Natural killer cell (primary cell): ENCODE measurements at regions not wholly inside any gene's neighbourhood (a gene's known extent, or its start where the extent isn't known, plus 50 kb on each side); places are given as distances from the start of the nearest gene placed in this dataset.

Source experiments
- ATAC-seq, 3 donors: fragments of 150-1000 bp in 2 of 3; fragments of 200-7000 bp in 1 of 3; cut with Tn5 transposase; 1 replicate in 1 of 3; 2 replicates in 2 of 3; pipeline ENCODE4 v1.10.0; 2021; ENCODE audit warnings: mild to moderate bottlenecking in 2 of 3, moderate library complexity in 2 of 3
- DNase-seq, 2 donors: peaks; one replicate each; pipeline versions ENCODE4 v3.0.0 to v3.0.0-alpha.2; 2013 to 2021; ENCODE audit warnings: mixed read lengths in 1 of 2
- H3K27ac ChIP-seq: one replicate; pipeline ENCODE4 v1.5.1; 2013; ENCODE audit warnings: mild to moderate bottlenecking, low read length
- H3K27me3 ChIP-seq: one replicate; pipeline ENCODE4 v1.6.1; 2013; ENCODE audit warnings: low read length; ENCODE audit not compliant: control insufficient read depth, insufficient read depth
- H3K36me3 ChIP-seq: one replicate; pipeline ENCODE4 v1.6.1; 2013; ENCODE audit warnings: low read length; ENCODE audit not compliant: control insufficient read depth, insufficient read depth
- H3K4me1 ChIP-seq: one replicate; pipeline ENCODE4 v1.6.1; 2013; ENCODE audit warnings: low read length; ENCODE audit not compliant: control insufficient read depth, insufficient read depth
- H3K4me3 ChIP-seq: one replicate; pipeline ENCODE4 v1.5.1; 2013; ENCODE audit warnings: low read length
- H3K9me3 ChIP-seq: one replicate; pipeline ENCODE4 v1.6.1; 2013; ENCODE audit warnings: low read length; ENCODE audit not compliant: control insufficient read depth, insufficient read depth
- H3K27ac Mint-ChIP-seq, 2 donors: one replicate each; pipeline ENCODE4 v1.8.0; 2022; ENCODE audit warnings: mild to moderate bottlenecking in 2 of 2, mixed read lengths in 2 of 2, moderate library complexity in 1 of 2
- H3K27me3 Mint-ChIP-seq, 2 donors: one replicate each; pipeline ENCODE4 v1.8.0; 2022; ENCODE audit warnings: low read depth in 2 of 2, mixed read lengths in 2 of 2
- H3K36me3 Mint-ChIP-seq: one replicate; pipeline ENCODE4 v1.8.0; 2022; ENCODE audit warnings: mixed read lengths
- H3K4me1 Mint-ChIP-seq, 2 donors: one replicate each; pipeline ENCODE4 v1.8.0; 2022; ENCODE audit warnings: mixed read lengths in 2 of 2
- H3K4me3 Mint-ChIP-seq: one replicate; pipeline ENCODE4 v1.8.0; 2022; ENCODE audit warnings: mild to moderate bottlenecking, moderate library complexity, mixed read lengths
- H3K9me3 Mint-ChIP-seq, 2 donors: one replicate each; pipeline ENCODE4 v1.8.0; 2022; ENCODE audit warnings: mixed read lengths in 2 of 2
- WGBS: methylation state at CpG from one replicate; pipeline ENCODE4 v1.1.7; 2013; ENCODE audit warnings: missing lambda C conversion rate; ENCODE audit not compliant: insufficient coverage; 5-methylcytosine and 5-hydroxymethylcytosine counted together
- intact Hi-C: fragments of 100-400 bp; cut with micrococcal nuclease; formaldehyde crosslinking; loops from one replicate; pipeline ENCODE4 v1.14.2; 2022
- TF ChIP-seq, protein P1 (sequence below): fragments of 200-600 bp; IDR thresholded peaks from one replicate; pipeline ENCODE4 v1.8.0; 2022; ENCODE audit warnings: antibody characterized with exemption

DNA sequence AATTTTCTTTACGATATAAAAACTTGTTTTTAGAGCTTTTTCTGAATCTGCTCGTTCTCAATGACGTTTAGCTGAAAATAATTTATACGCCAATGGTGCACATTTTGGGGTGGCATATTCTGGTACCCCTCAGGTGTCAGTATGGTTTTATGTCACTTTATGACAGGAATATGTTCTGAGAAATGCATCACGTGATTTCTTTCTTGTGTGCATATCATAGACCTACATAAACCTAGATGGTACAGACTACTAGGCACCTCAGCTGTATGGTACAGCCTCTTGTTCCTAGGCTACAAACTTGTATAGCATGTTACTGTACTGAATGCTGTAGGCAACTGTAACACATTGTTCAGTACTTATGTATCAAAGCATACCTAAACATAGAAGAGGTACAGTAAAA lies 68.2 kb downstream of the TMEM17 start:
- H3K9me3 Mint-ChIP-seq = no peaks in the 10 kb centered on the region
- H3K27me3 ChIP-seq = no peaks in the 10 kb centered on the region
- H3K4me1 Mint-ChIP-seq = no peaks in the 10 kb centered on the region
- ATAC-seq (no peak), DNase-seq (no peak)
- 95% methylated on average over 5 of the region's 5 CpGs for WGBS
- TF ChIP-seq, protein P1, sequence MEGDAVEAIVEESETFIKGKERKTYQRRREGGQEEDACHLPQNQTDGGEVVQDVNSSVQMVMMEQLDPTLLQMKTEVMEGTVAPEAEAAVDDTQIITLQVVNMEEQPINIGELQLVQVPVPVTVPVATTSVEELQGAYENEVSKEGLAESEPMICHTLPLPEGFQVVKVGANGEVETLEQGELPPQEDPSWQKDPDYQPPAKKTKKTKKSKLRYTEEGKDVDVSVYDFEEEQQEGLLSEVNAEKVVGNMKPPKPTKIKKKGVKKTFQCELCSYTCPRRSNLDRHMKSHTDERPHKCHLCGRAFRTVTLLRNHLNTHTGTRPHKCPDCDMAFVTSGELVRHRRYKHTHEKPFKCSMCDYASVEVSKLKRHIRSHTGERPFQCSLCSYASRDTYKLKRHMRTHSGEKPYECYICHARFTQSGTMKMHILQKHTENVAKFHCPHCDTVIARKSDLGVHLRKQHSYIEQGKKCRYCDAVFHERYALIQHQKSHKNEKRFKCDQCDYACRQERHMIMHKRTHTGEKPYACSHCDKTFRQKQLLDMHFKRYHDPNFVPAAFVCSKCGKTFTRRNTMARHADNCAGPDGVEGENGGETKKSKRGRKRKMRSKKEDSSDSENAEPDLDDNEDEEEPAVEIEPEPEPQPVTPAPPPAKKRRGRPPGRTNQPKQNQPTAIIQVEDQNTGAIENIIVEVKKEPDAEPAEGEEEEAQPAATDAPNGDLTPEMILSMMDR = no peak
- H3K27me3 Mint-ChIP-seq = peaks cover 0 to 7% of the 10 kb centered on the region in 2 donors
- H3K4me3 ChIP-seq = no peak overlapping the region
- intact Hi-C loops = no loop called here
- H3K4me1 ChIP-seq = no peaks in the 10 kb centered on the region
- H3K27ac ChIP-seq = no peak overlapping the region
- no peak overlapping the region for H3K27ac Mint-ChIP-seq
- no peaks in the 10 kb centered on the region for H3K36me3 ChIP-seq
- H3K36me3 Mint-ChIP-seq = no peaks in the 10 kb centered on the region
- no peaks in the 10 kb centered on the region for H3K9me3 ChIP-seq
- H3K4me3 Mint-ChIP-seq = no peak overlapping the region

DNA sequence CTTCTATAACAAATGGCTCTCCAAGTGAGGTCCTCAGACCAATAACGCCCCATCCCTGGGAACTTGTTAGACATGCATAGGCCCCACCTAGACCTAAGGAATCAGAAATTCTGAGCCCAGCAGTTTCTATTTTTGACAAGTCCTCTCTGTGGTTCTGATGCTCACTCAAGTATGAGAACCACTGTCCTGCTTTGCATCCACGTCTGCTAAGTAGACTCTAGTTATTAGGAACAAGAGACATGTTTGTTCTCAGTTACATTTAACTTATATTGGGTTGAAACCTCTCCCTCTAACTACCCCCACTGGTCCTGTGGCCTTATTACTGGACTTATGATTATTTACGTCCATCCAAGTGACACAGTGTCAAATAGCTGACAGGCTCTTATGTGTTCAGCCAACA lies 70.3 kb downstream of the TMEM17 start:
- Mint-ChIP-seq H3K9me3 (no peaks in the 10 kb centered on the region), H3K27ac (no peak overlapping the region), H3K4me3 (no peak overlapping the region), H3K36me3 (no peaks in the 10 kb centered on the region), H3K27me3 (peaks cover 0 to 7% of the 10 kb centered on the region in 2 donors), H3K4me1 (no peaks in the 10 kb centered on the region)
- Histone ChIP-seq H3K27me3 (no peaks in the 10 kb centered on the region), H3K9me3 (no peaks in the 10 kb centered on the region), H3K36me3 (no peaks in the 10 kb centered on the region), H3K4me1 (no peaks in the 10 kb centered on the region), H3K27ac (no peak overlapping the region), H3K4me3 (no peak overlapping the region)
- intact Hi-C loops = no loop called here
- TF ChIP-seq, protein P1 = no peak
- DNase-seq = no peak
- 66% methylated on average over 3 of the region's 3 CpGs for WGBS
- no peak for ATAC-seq

DNA sequence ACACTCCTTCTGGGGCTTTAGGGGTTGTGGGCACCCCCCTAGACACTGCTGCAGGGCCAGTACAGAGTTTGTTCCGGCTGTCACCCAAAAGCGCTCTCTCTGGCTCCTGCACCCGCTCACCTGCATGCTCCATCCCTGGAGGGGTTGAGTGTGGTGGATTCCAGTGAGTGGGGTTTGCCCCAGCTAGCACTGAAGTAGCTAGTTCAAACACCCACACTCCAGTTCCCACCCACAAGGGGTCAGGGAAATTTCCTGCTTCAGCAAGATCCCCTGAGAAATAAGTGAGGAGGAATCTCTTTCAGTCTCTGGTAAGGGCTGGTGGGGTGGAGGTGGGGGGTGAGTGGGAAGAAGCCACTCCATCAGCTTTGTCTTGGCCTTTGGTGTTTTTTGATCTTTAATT lies 73.6 kb downstream of the TMEM17 start:
- intact Hi-C loops = no loop called here
- Mint-ChIP-seq H3K36me3 (no peaks in the 10 kb centered on the region), H3K9me3 (no peaks in the 10 kb centered on the region), H3K4me1 (no peaks in the 10 kb centered on the region), H3K27ac (no peak overlapping the region), H3K27me3 (peaks cover 0 to 7% of the 10 kb centered on the region in 2 donors), H3K4me3 (no peak overlapping the region)
- H3K9me3 ChIP-seq = no peaks in the 10 kb centered on the region
- H3K36me3 ChIP-seq = no peaks in the 10 kb centered on the region
- no peak overlapping the region for H3K4me3 ChIP-seq
- TF ChIP-seq, protein P1 = no peak
- no peaks in the 10 kb centered on the region for H3K27me3 ChIP-seq
- H3K27ac ChIP-seq = no peak overlapping the region
- no peaks in the 10 kb centered on the region for H3K4me1 ChIP-seq
- no peak for DNase-seq
- ATAC-seq = no peak
- WGBS = 67% methylated on average over 1 of the region's 3 CpGs

DNA sequence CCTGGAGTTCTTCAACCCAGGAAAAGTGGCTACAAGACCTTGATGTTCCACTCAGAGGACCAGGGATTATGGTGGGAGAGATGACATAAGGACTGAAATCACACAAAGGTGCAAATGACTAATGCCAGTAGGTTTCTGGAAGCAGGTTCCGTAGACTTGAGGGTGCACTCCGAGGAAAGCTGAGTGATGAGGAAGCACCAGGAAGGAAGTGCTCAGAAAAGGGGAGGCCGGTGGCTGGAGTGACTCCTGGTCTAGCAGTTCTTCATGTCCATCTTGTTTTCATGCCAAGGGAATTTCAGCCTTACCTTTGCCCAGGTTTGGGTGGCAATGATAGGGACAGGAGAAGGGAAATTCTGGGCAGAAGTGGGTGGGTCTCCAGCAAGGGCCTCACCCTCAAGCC lies 74.5 kb downstream of the TMEM17 start:
- 91% methylated on average over 3 of the region's 3 CpGs for WGBS
- no peaks in the 10 kb centered on the region for H3K36me3 Mint-ChIP-seq
- no peaks in the 10 kb centered on the region for H3K27me3 ChIP-seq
- H3K4me1 Mint-ChIP-seq = no peaks in the 10 kb centered on the region
- no peak overlapping the region for H3K27ac ChIP-seq
- no peak for DNase-seq
- H3K4me1 ChIP-seq = no peaks in the 10 kb centered on the region
- intact Hi-C loops = no loop called here
- TF ChIP-seq, protein P1 = no peak
- H3K9me3 Mint-ChIP-seq = no peaks in the 10 kb centered on the region
- H3K27me3 Mint-ChIP-seq = no peaks in the 10 kb centered on the region
- no peaks in the 10 kb centered on the region for H3K9me3 ChIP-seq
- H3K4me3 ChIP-seq = no peak overlapping the region
- no peak for ATAC-seq
- no peak overlapping the region for H3K4me3 Mint-ChIP-seq
- no peak overlapping the region for H3K27ac Mint-ChIP-seq
- no peaks in the 10 kb centered on the region for H3K36me3 ChIP-seq
